ENCODE measurements at regions not wholly inside any gene's neighbourhood (a gene's known extent, or its start where the extent isn't known, plus 50 kb on each side); places are given as distances from the start of the nearest gene placed in this dataset.

GRCh38 chr3:160129459-160130061 is 95.7 kb upstream of the C3orf80 start:
- Histone ChIP-seq H2BK12ac (ENCODE audit: low read depth, low read length) (no peak overlapping the region), H3K14ac (ENCODE audit: insufficient read length) (no peak overlapping the region), H4K20me1 (replicated peaks in 1 of 2; ENCODE audit: control insufficient read depth in 1 of 2, insufficient read depth in 2 of 2, low read length in 2 of 2) (no peaks in the 10 kb centered on the region), H2BK15ac (ENCODE audit: low read length) (no peak overlapping the region), H2AFZ (ENCODE audit: low read length) (no peak overlapping the region), H3K23ac (ENCODE audit: insufficient read length) (no peak overlapping the region), H4K91ac (replicated peaks; ENCODE audit: insufficient read length, low read length) (no peak overlapping the region), H3K56ac (replicated peaks; ENCODE audit: insufficient read length, low read depth, low read length) (no peak overlapping the region), H3K18ac (ENCODE audit: extremely low read depth, low read length) (no peak overlapping the region), H3K4me2 (ENCODE audit: insufficient read depth in 1 of 2, low read depth in 2 of 2, low read length in 2 of 2) (no peak overlapping the region), H3K27me3 (replicated peaks in 1 of 4; ENCODE audit: control insufficient read depth in 3 of 4, extremely low read depth in 1 of 4, insufficient read depth in 3 of 4, low read length in 3 of 4) (no peaks in the 10 kb centered on the region), H3K79me2 (ENCODE audit: control insufficient read depth in 1 of 2, insufficient read depth in 2 of 2, low read length in 2 of 2) (no peaks in the 10 kb centered on the region), H2BK5ac (ENCODE audit: low read depth, low read length) (no peak overlapping the region), H3K4ac (replicated peaks; ENCODE audit: insufficient read length, low read depth, low read length) (no peak overlapping the region), H3K4me3 (ENCODE audit: extremely low read depth in 1 of 4, insufficient read depth in 2 of 4, low read depth in 3 of 4, low read length in 4 of 4) (no peak overlapping the region), H3K36me3 (ENCODE audit: control insufficient read depth in 2 of 4, insufficient read depth in 4 of 4, low read length in 3 of 4) (no peaks in the 10 kb centered on the region), H2AK5ac (ENCODE audit: low read depth, low read length) (no peak overlapping the region), H3K79me1 (ENCODE audit: low read depth, low read length) (no peaks in the 10 kb centered on the region), H3K27ac (ENCODE audit: low read depth, low read length) (no peak overlapping the region), H2BK120ac (replicated peaks; ENCODE audit: low read depth, low read length) (no peak overlapping the region), H2BK20ac (ENCODE audit: low read length) (no peak overlapping the region), H3K9me3 (ENCODE audit: insufficient read depth in 2 of 2, low read depth in 1 of 2, low read length in 1 of 2) (no peaks in the 10 kb centered on the region), H3K4me1 (replicated peaks in 1 of 4; ENCODE audit: control insufficient read depth in 3 of 4, insufficient read depth in 4 of 4, low read length in 3 of 4) (no peaks in the 10 kb centered on the region), H4K5ac (ENCODE audit: insufficient read length, low read depth, low read length) (no peak overlapping the region), H3K9ac (replicated peaks in 1 of 4; ENCODE audit: extremely low read depth in 1 of 4, low read depth in 3 of 4, low read length in 3 of 4) (no peak overlapping the region), H4K8ac (ENCODE audit: extremely low read depth, insufficient read depth, low read length) (no peak overlapping the region), H3K23me2 (ENCODE audit: low read depth, low read length) (no peaks in the 10 kb centered on the region)
- CTCF ChIA-PET (ENCODE audit: partially characterized antibody), result no interaction called here
- POLR2A ChIA-PET (ENCODE audit: partially characterized antibody), result no interaction called here
- DNase-seq (ENCODE audit: low read depth in 1 of 2, low spot score in 2 of 2) (no peak), FAIRE-seq (no peak)
- WGBS, 2 experiments (ENCODE audit: extremely low coverage in 1 of 2, insufficient coverage in 1 of 2, insufficient read length in 1 of 2, insufficient replicate concordance in 2 of 2, low coverage in 1 of 2, low lambda C conversion rate in 2 of 2, missing lambda C conversion rate in 1 of 2), result 91% methylated on average over 4 of the region's 4 CpGs; no CpG with 5 or more reads in 1 of the 2 experiments
- TF ChIP-seq KDM5A (IDR thresholded peaks at IDR 0.05; ENCODE audit: low read length), result no peak
- no peak for TF ChIP-seq SUZ12 (IDR thresholded peaks at IDR 0.05; ENCODE audit: low read length)
- TF ChIP-seq SP4 (IDR thresholded peaks at IDR 0.05; ENCODE audit: low read length), result no peak
- no peak for TF ChIP-seq SP1 (IDR thresholded peaks at IDR 0.05; ENCODE audit: low read depth, low read length)
- no peak for TF ChIP-seq POLR2A (IDR thresholded peaks at IDR 0.05; ENCODE audit: control extremely low read depth in 1 of 2, low read depth in 2 of 2, low read length in 2 of 2)
- no peak for TF ChIP-seq KDM4A (IDR thresholded peaks at IDR 0.05; ENCODE audit: low read depth, low read length, severe bottlenecking)
- no peak for TF ChIP-seq ZNF274 (IDR thresholded peaks at IDR 0.05; ENCODE audit: borderline replicate concordance, extremely low read depth, low read length)
- no peak for TF ChIP-seq EGR1 (IDR thresholded peaks at IDR 0.05; ENCODE audit: borderline replicate concordance, low read depth, low read length)
- TF ChIP-seq TCF12 (IDR thresholded peaks at IDR 0.05; ENCODE audit: low read depth, low read length), result no peak
- no peak for TF ChIP-seq HDAC6 (IDR thresholded peaks at IDR 0.05; ENCODE audit: low read depth, low read length)
- no peak for TF ChIP-seq ATF2 (IDR thresholded peaks at IDR 0.05; ENCODE audit: low read length)
- TF ChIP-seq JUND (IDR thresholded peaks at IDR 0.05; ENCODE audit: low read length), result no peak

Measured in H1 (cell line).